Stimulated activated memory B cell treated with anti-CD40 and anti-IgM and Interleukin-4, amounts not matched to agents 10 μg/mL and 1 μg/mL and 100 μg/mL, for 72 hours (primary cell): ENCODE measurements at regions not wholly inside any gene's neighbourhood (a gene's known extent, or its start where the extent isn't known, plus 50 kb on each side); places are given as distances from the start of the nearest gene placed in this dataset.

Experiments used
- ATAC-seq: fragments of 150-1000 bp; cut with Tn5 transposase; 2 replicates; pipeline ENCODE4 v1.10.0; 2021
- H3K27ac Mint-ChIP-seq: one replicate; pipeline ENCODE4 v1.8.0; 2022; ENCODE audit warnings: mild to moderate bottlenecking, mixed read lengths
- H3K27me3 Mint-ChIP-seq: one replicate; pipeline ENCODE4 v1.8.0; 2022; ENCODE audit warnings: mixed read lengths
- H3K36me3 Mint-ChIP-seq: one replicate; pipeline ENCODE4 v1.8.0; 2022; ENCODE audit warnings: mixed read lengths
- H3K4me1 Mint-ChIP-seq: one replicate; pipeline ENCODE4 v1.8.0; 2022; ENCODE audit warnings: mixed read lengths
- H3K4me3 Mint-ChIP-seq: one replicate; pipeline ENCODE4 v1.8.0; 2022; ENCODE audit warnings: mild to moderate bottlenecking, moderate library complexity, mixed read lengths
- H3K9me3 Mint-ChIP-seq: one replicate; pipeline ENCODE4 v1.8.0; 2022; ENCODE audit warnings: mixed read lengths

- no peaks in the 10 kb centered on the region for H3K4me1 Mint-ChIP-seq
- H3K36me3 Mint-ChIP-seq: no peaks in the 10 kb centered on the region
- H3K27me3 Mint-ChIP-seq: no peaks in the 10 kb centered on the region
- H3K4me3 Mint-ChIP-seq: no peak overlapping the region
- peaks cover 5% of the 10 kb centered on the region for H3K9me3 Mint-ChIP-seq
- no peak for ATAC-seq
- no peak overlapping the region for H3K27ac Mint-ChIP-seq
These were observed 273.1 kb upstream of the SLITRK5 start for GRCh38 chr13:87398047-87398446.

- no peak for ATAC-seq
- H3K4me3 Mint-ChIP-seq: no peak overlapping the region
- H3K9me3 Mint-ChIP-seq: peaks cover 13% of the 10 kb centered on the region
- no peaks in the 10 kb centered on the region for H3K36me3 Mint-ChIP-seq
- no peaks in the 10 kb centered on the region for H3K4me1 Mint-ChIP-seq
- no peaks in the 10 kb centered on the region for H3K27me3 Mint-ChIP-seq
- no peak overlapping the region for H3K27ac Mint-ChIP-seq
These were observed 267.3 kb upstream of the SLITRK5 start for GRCh38 chr13:87403748-87404432.

GRCh38 chr13:87426742-87427141, 244.4 kb upstream of the SLITRK5 start:
- H3K27me3 Mint-ChIP-seq: no peaks in the 10 kb centered on the region
- ATAC-seq: no peak
- no peaks in the 10 kb centered on the region for H3K4me1 Mint-ChIP-seq
- H3K36me3 Mint-ChIP-seq: no peaks in the 10 kb centered on the region
- no peak overlapping the region for H3K4me3 Mint-ChIP-seq
- peaks cover 4% of the 10 kb centered on the region for H3K9me3 Mint-ChIP-seq
- H3K27ac Mint-ChIP-seq: no peak overlapping the region

DNA sequence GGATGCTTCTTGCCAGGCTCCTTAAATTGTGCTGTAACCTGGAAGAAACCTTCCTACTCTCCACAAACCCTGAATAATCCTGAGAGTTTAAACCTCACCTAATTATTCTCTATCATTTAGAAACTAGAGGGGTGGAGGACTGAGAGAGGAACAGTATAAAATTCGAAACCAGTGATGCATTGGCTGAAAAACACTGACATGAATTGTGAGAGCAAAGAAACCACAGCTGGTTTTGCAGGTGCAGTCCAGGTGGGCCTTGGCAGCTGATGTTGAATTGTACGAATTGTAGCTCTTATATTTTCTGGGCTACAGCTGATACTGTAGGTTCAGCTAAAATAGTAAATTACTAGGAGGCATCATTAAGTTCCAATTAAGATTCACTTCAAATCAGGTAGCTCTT, 227.0 kb upstream of the SLITRK5 start:
- Mint-ChIP-seq H3K4me1 (no peaks in the 10 kb centered on the region), H3K36me3 (no peaks in the 10 kb centered on the region), H3K27ac (no peak overlapping the region), H3K4me3 (no peak overlapping the region), H3K9me3 (peaks cover 11% of the 10 kb centered on the region), H3K27me3 (no peaks in the 10 kb centered on the region)
- no peak for ATAC-seq

DNA sequence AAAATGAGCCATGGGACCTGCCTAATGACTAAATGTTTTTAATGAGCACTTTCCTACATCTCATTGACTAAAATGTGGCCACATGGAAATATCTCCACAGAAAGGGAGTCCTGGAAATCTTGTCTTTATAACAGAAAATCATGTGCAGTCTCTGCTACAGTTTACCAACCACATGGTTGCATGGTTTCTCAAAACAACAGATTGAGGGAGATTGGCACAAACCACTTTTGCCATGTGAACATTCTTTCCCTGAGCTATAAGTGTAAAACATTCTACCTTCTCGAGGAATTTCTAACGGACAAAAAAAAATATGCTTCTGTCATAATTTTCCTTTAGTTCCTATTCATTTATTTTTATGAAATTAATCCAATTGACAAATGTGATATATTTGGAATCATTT, 218.9 kb upstream of the SLITRK5 start:
- H3K27ac Mint-ChIP-seq: no peak overlapping the region
- peaks cover under 1% of the 10 kb centered on the region for H3K9me3 Mint-ChIP-seq
- H3K4me1 Mint-ChIP-seq: no peaks in the 10 kb centered on the region
- ATAC-seq: no peak
- H3K36me3 Mint-ChIP-seq: no peaks in the 10 kb centered on the region
- no peaks in the 10 kb centered on the region for H3K27me3 Mint-ChIP-seq
- no peak overlapping the region for H3K4me3 Mint-ChIP-seq

DNA sequence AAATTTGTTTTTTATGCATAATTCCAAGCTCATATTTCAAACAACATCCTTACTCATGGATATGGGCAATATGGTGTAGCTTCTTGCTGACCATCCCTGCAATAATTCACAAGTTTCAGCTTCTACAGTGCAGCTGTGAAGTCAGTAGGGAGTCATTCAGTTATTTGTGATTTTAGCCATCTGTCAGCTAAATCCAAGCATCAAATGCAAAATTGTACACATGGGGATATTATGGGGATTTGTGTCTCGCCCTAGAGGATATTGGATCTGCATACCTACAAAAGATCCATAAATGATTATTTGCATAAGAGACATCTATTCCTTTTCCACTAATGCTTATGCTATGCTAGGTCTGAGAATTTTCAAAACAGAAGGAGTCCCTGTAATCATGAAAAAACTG, 217.9 kb upstream of the SLITRK5 start:
- Mint-ChIP-seq H3K4me1 (no peaks in the 10 kb centered on the region), H3K27me3 (no peaks in the 10 kb centered on the region), H3K9me3 (no peaks in the 10 kb centered on the region), H3K4me3 (no peak overlapping the region), H3K36me3 (no peaks in the 10 kb centered on the region), H3K27ac (no peak overlapping the region)
- ATAC-seq: no peak

DNA sequence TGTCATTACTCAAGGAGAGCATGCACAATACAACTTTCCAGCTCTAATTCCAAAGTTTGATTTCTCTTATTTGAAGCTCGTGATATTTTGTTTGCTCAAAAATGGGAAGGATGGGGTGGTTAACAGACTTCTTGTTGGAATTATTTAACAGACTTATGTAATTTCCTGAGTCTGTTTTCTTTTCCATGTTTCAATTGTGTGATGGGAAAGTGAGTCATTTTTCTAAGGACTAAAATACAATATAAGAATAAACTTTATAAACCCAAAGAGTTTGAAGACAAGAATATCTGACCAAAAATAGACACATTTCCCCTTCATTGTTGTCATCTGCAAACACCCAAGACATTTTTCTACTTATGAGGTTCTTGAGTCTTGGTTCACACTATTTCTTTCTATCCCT, 211.8 kb upstream of the SLITRK5 start:
- H3K27me3 Mint-ChIP-seq: no peaks in the 10 kb centered on the region
- H3K4me1 Mint-ChIP-seq: no peaks in the 10 kb centered on the region
- H3K36me3 Mint-ChIP-seq: no peaks in the 10 kb centered on the region
- peaks cover 8% of the 10 kb centered on the region for H3K9me3 Mint-ChIP-seq
- H3K27ac Mint-ChIP-seq: no peak overlapping the region
- ATAC-seq: no peak
- H3K4me3 Mint-ChIP-seq: no peak overlapping the region

- H3K4me3 Mint-ChIP-seq: no peak overlapping the region
These were observed 173.7 kb upstream of the SLITRK5 start for GRCh38 chr13:87497426-87497825.

DNA sequence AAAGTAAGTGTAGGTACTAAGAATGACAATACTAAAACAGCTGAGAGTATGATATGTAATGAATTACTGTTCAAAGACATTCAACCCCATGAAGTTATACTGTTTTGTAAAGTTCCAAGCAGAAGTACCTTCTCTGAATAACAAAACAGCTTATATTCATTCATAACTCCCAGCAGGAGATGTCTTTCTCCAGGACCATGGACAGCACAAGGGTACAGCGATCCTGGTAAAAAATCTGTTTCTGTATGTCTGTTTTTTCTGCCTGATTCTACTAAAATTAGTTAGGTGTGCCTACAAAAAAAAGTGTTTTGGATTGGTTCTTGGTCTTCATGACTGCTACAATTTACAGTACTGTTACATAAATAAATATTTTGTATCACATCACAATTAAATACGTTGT, 172.5 kb upstream of the SLITRK5 start:
- no peak overlapping the region for H3K27ac Mint-ChIP-seq
- ATAC-seq: no peak
- H3K27me3 Mint-ChIP-seq: no peaks in the 10 kb centered on the region
- H3K9me3 Mint-ChIP-seq: peaks cover 6% of the 10 kb centered on the region
- no peak overlapping the region for H3K4me3 Mint-ChIP-seq
- H3K4me1 Mint-ChIP-seq: no peaks in the 10 kb centered on the region
- no peaks in the 10 kb centered on the region for H3K36me3 Mint-ChIP-seq

More at GRCh38 chr13:87497426-87497825, 173.7 kb upstream of the SLITRK5 start:
- Mint-ChIP-seq H3K4me1 (no peaks in the 10 kb centered on the region), H3K36me3 (no peaks in the 10 kb centered on the region), H3K27ac (no peak overlapping the region), H3K27me3 (no peaks in the 10 kb centered on the region), H3K9me3 (peaks cover 6% of the 10 kb centered on the region)
- no peak for ATAC-seq

GRCh38 chr13:87524775-87525174, 146.4 kb upstream of the SLITRK5 start:
- peaks cover 4% of the 10 kb centered on the region for H3K9me3 Mint-ChIP-seq
- no peak overlapping the region for H3K4me3 Mint-ChIP-seq
- no peak overlapping the region for H3K27ac Mint-ChIP-seq
- H3K4me1 Mint-ChIP-seq: no peaks in the 10 kb centered on the region
- no peak for ATAC-seq
- H3K36me3 Mint-ChIP-seq: no peaks in the 10 kb centered on the region
- H3K27me3 Mint-ChIP-seq: no peaks in the 10 kb centered on the region

DNA sequence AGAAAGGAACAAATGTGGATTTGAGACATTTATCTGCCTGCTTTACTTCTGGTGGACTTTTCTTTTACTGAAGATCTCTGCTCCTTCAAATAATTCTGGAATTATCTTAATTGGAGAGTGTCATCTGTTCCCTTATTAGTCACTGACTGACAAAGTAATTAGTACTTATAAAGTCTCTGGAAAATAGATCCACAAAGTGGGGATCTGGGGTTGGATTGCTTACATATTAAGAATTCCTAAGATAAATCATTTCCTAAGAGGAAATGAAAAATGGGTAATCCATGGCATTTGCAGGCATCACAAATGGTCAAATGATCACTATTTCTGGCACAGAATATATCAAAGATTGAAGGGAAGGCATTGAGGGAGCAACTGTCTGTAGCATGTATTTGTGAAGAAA, 137.4 kb upstream of the SLITRK5 start:
- no peak for ATAC-seq
- H3K27ac Mint-ChIP-seq: no peak overlapping the region
- no peaks in the 10 kb centered on the region for H3K4me1 Mint-ChIP-seq
- H3K27me3 Mint-ChIP-seq: no peaks in the 10 kb centered on the region
- H3K4me3 Mint-ChIP-seq: no peak overlapping the region
- H3K9me3 Mint-ChIP-seq: peaks cover 14% of the 10 kb centered on the region
- no peaks in the 10 kb centered on the region for H3K36me3 Mint-ChIP-seq

GRCh38 chr13:87535911-87536310, 135.3 kb upstream of the SLITRK5 start:
- Mint-ChIP-seq H3K27me3 (no peaks in the 10 kb centered on the region), H3K4me1 (no peaks in the 10 kb centered on the region), H3K9me3 (peaks cover 5% of the 10 kb centered on the region), H3K4me3 (no peak overlapping the region), H3K27ac (no peak overlapping the region), H3K36me3 (no peaks in the 10 kb centered on the region)
- no peak for ATAC-seq

DNA sequence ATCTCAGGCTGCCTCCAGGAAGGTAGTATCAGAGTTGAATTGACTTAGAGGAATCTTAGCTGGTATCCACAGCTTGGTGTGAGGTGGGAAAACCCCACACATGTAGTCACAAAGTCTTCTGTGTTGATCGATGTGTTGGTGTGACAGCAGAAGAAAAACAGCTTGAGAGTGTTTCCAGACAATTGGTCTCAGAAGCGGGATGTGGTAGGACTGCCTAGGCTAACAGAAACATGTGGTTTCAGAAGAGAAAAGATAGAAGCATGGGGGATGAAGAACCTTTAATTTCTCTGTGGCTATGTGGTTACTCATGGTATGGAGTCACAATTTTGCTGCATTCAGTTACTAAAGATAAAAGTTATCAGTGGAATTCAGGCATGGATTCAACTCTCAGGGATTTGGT, 134.7 kb upstream of the SLITRK5 start:
- no peak for ATAC-seq

GRCh38 chr13:87536899-87537298, 134.3 kb upstream of the SLITRK5 start:
- ATAC-seq: no peak
- Mint-ChIP-seq H3K27ac (no peak overlapping the region), H3K4me3 (no peak overlapping the region), H3K4me1 (no peaks in the 10 kb centered on the region), H3K36me3 (no peaks in the 10 kb centered on the region), H3K27me3 (no peaks in the 10 kb centered on the region), H3K9me3 (peaks cover 5% of the 10 kb centered on the region)

More for the DNA sequence above, 134.7 kb upstream of the SLITRK5 start:
- Mint-ChIP-seq H3K9me3 (peaks cover 5% of the 10 kb centered on the region), H3K4me3 (no peak overlapping the region), H3K27me3 (no peaks in the 10 kb centered on the region), H3K27ac (no peak overlapping the region), H3K4me1 (no peaks in the 10 kb centered on the region), H3K36me3 (no peaks in the 10 kb centered on the region)

- ATAC-seq: no peak
- Mint-ChIP-seq H3K4me3 (no peak overlapping the region), H3K36me3 (no peaks in the 10 kb centered on the region), H3K4me1 (no peaks in the 10 kb centered on the region), H3K27me3 (no peaks in the 10 kb centered on the region), H3K9me3 (peaks cover 5% of the 10 kb centered on the region), H3K27ac (no peak overlapping the region)
These were observed 133.2 kb upstream of the SLITRK5 start for GRCh38 chr13:87537951-87538350.

GRCh38 chr13:87538366-87539052, 132.7 kb upstream of the SLITRK5 start:
- Mint-ChIP-seq H3K27me3 (no peaks in the 10 kb centered on the region), H3K27ac (no peak overlapping the region), H3K4me3 (no peak overlapping the region), H3K9me3 (peaks cover 5% of the 10 kb centered on the region), H3K4me1 (no peaks in the 10 kb centered on the region), H3K36me3 (no peaks in the 10 kb centered on the region)
- ATAC-seq: no peak
